ENCODE measurements at regions not wholly inside any gene's neighbourhood (a gene's known extent, or its start where the extent isn't known, plus 50 kb on each side); places are given as distances from the start of the nearest gene placed in this dataset.
"Not testable (repeated sequence)": the region's sequence is repeated elsewhere in the genome, so short reads cannot be mapped to it uniquely, and the experiment has no call there.

GRCh38 chr16:88188171-88188895 lies 194.4 kb upstream of the ZNF469 start:
- H3K4me3 ChIP-seq (ENCODE audit: low read depth, low read length); H3K36me3 ChIP-seq (ENCODE audit: control insufficient read depth in 2 of 2, insufficient read depth in 1 of 2, low read length in 2 of 2); H3K27ac ChIP-seq (ENCODE audit: extremely low read depth, low read depth, low read length); POLR2A ChIA-PET; H3K9me3 ChIP-seq (ENCODE audit: control insufficient read depth, insufficient read depth, low read depth, low read length); H3K4me1 ChIP-seq (ENCODE audit: control insufficient read depth, insufficient read depth, low read length); CTCF ChIA-PET: not testable (repeated sequence)

GRCh38 chr16:88190592-88191095 lies 192.1 kb upstream of the ZNF469 start:
- POLR2A ChIA-PET; H3K4me1 ChIP-seq (ENCODE audit: control insufficient read depth, insufficient read depth, low read length); H3K27ac ChIP-seq (ENCODE audit: extremely low read depth, low read depth, low read length); CTCF ChIA-PET; H3K4me3 ChIP-seq (ENCODE audit: low read depth, low read length); H3K36me3 ChIP-seq (ENCODE audit: control insufficient read depth in 2 of 2, insufficient read depth in 1 of 2, low read length in 2 of 2); H3K9me3 ChIP-seq (ENCODE audit: control insufficient read depth, insufficient read depth, low read depth, low read length): not testable (repeated sequence)

- CTCF ChIA-PET = interaction anchor here (1.0 kb wide), 1 partner anchor 246 kb away, joined by 3 read pairs; no protein-coding TSS in a partner anchor
- H3K27ac ChIP-seq (ENCODE audit: extremely low read depth, low read depth, low read length); H3K4me1 ChIP-seq (ENCODE audit: control insufficient read depth, insufficient read depth, low read length); H3K36me3 ChIP-seq (ENCODE audit: control insufficient read depth in 2 of 2, insufficient read depth in 1 of 2, low read length in 2 of 2); H3K4me3 ChIP-seq (ENCODE audit: low read depth, low read length); POLR2A ChIA-PET; H3K9me3 ChIP-seq (ENCODE audit: control insufficient read depth, insufficient read depth, low read depth, low read length): not testable (repeated sequence)
Observed at GRCh38 chr16:88191168-88191567, 191.6 kb upstream of the ZNF469 start.

DNA sequence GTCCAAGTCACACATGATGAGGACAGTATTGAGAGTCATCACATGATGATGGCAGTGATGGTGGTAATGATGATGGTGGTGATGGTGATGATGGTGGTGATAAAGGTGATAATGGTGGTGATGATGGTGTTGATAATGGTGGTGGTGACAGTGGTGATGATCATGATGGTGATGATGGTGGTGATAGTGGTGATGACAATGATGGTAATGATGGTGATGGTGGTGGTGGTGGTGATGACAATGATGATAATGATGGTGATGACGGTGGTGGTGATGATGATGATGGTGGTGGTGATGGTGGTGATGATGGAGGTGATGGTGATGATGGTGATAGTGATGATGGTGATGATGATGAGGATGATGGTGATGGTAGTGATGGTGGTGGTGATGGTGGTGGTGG lies 190.2 kb upstream of the ZNF469 start:
- Histone ChIP-seq H3K36me3 (ENCODE audit: control insufficient read depth in 2 of 2, insufficient read depth in 1 of 2, low read length in 2 of 2) (no peaks in the 10 kb centered on the region), H3K9me3 (ENCODE audit: control insufficient read depth, insufficient read depth, low read depth, low read length) (no peaks in the 10 kb centered on the region), H3K4me3 (ENCODE audit: low read depth, low read length) (no peak overlapping the region), H3K4me1 (ENCODE audit: control insufficient read depth, insufficient read depth, low read length) (no peaks in the 10 kb centered on the region), H3K27ac (ENCODE audit: extremely low read depth, low read depth, low read length) (no peak overlapping the region)
- POLR2A ChIA-PET = no interaction called here
- CTCF ChIA-PET = no interaction called here
- TF ChIP-seq, protein P1, sequence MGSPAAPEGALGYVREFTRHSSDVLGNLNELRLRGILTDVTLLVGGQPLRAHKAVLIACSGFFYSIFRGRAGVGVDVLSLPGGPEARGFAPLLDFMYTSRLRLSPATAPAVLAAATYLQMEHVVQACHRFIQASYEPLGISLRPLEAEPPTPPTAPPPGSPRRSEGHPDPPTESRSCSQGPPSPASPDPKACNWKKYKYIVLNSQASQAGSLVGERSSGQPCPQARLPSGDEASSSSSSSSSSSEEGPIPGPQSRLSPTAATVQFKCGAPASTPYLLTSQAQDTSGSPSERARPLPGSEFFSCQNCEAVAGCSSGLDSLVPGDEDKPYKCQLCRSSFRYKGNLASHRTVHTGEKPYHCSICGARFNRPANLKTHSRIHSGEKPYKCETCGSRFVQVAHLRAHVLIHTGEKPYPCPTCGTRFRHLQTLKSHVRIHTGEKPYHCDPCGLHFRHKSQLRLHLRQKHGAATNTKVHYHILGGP (tag by site-specific recombination; IDR thresholded peaks at IDR 0.05) = peak; percentile 57; the same call in 1 of the 2 replicates
- no peak for TF ChIP-seq KLF7 (tag by site-specific recombination; IDR thresholded peaks at IDR 0.05; ENCODE audit: borderline replicate concordance)
- TF ChIP-seq ZNF132 (tag by site-specific recombination; IDR thresholded peaks at IDR 0.05; ENCODE audit: borderline replicate concordance) = no peak
- TF ChIP-seq ZNF112 (tag by site-specific recombination; IDR thresholded peaks at IDR 0.05) = peak; percentile 40; the same call in 1 of the 2 replicates
- 0 out of 2 replicates have a peak, but pooled peaks have one; percentile 46 for TF ChIP-seq ZNF658 (tag by site-specific recombination; IDR thresholded peaks at IDR 0.05)
- no peak for TF ChIP-seq TSHZ1 (tag by site-specific recombination; IDR thresholded peaks at IDR 0.05; ENCODE audit: borderline replicate concordance)
- TF ChIP-seq PRDM2 (tag by site-specific recombination; IDR thresholded peaks at IDR 0.05; ENCODE audit: borderline replicate concordance) = peak; percentile 59; the same call in 1 of the 2 replicates
- 0 out of 2 replicates have a peak, but pooled peaks have one; percentile 19 for TF ChIP-seq ZNF777 (tag by site-specific recombination; IDR thresholded peaks at IDR 0.05; ENCODE audit: borderline replicate concordance)
- no peak for TF ChIP-seq ZNF394 (tag by site-specific recombination; IDR thresholded peaks at IDR 0.05; ENCODE audit: borderline replicate concordance)
- no peak for TF ChIP-seq ZNF37A (tag by site-specific recombination; IDR thresholded peaks at IDR 0.05)
- TF ChIP-seq ZNF624 (tag by site-specific recombination; IDR thresholded peaks at IDR 0.05) = no peak
- TF ChIP-seq ZNF274 (IDR thresholded peaks at IDR 0.05; ENCODE audit: low read length) = no peak
- TF ChIP-seq ZNF274 (tag by site-specific recombination; IDR thresholded peaks at IDR 0.05; ENCODE audit: borderline replicate concordance) = peak; percentile 58; the same call in 1 of the 2 replicates
- no peak for TF ChIP-seq SCRT2 (tag by site-specific recombination; IDR thresholded peaks at IDR 0.05)
- TF ChIP-seq ZIC2 (tag by site-specific recombination; IDR thresholded peaks at IDR 0.05) = no peak
- TF ChIP-seq ZNF239 (tag by site-specific recombination; IDR thresholded peaks at IDR 0.05) = 0 out of 2 replicates have a peak, but pooled peaks have one; percentile 33
